Right lobe of liver (tissue), 4 donors: ENCODE measurements at regions not wholly inside any gene's neighbourhood (a gene's known extent, or its start where the extent isn't known, plus 50 kb on each side); places are given as distances from the start of the nearest gene placed in this dataset.

Experiments
- POLR2A ChIP-seq: fragments of 450-650 bp; IDR thresholded peaks from one replicate; pipeline ENCODE4 v1.6.1; 2017; ENCODE audit warnings: antibody characterized with exemption, mild to moderate bottlenecking
- TF ChIP-seq, protein P1 (sequence below), 4 donors: fragments of 200-600 bp in 3 of 4; fragments of 450-650 bp in 1 of 4; IDR thresholded peaks; one replicate each; pipeline versions ENCODE4 v1.5.1 to v1.8.0; 2016 to 2022; ENCODE audit warnings: antibody characterized with exemption in 4 of 4, mild to moderate bottlenecking in 2 of 4
- donor health status: DM: no; HTN: no; CAD: no.
- donor health status: DM: no; HTN: no; CAD: no.
- donor health status: DM: no; HTN: yes; CAD: no.

DNA sequence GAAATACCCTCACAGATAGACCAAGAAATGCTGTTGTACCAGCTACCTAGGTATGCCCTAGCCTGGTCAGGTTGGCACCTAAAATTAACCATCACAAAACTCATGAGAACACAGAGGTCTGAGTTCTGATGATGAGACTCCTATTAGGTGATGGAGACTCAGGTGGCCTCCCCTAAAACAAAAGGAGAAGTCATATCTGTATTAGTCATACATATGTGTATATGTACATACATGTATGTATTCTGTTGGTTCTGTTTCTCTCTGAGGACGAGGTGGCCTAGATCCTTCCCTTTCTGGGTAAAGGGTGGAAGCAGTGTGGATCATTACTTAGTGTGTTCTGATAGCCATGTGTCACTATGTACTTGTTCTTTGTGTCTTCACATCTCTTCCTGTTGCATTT lies 207.2 kb upstream of the PRSS1 start:
- TF ChIP-seq, protein P1, sequence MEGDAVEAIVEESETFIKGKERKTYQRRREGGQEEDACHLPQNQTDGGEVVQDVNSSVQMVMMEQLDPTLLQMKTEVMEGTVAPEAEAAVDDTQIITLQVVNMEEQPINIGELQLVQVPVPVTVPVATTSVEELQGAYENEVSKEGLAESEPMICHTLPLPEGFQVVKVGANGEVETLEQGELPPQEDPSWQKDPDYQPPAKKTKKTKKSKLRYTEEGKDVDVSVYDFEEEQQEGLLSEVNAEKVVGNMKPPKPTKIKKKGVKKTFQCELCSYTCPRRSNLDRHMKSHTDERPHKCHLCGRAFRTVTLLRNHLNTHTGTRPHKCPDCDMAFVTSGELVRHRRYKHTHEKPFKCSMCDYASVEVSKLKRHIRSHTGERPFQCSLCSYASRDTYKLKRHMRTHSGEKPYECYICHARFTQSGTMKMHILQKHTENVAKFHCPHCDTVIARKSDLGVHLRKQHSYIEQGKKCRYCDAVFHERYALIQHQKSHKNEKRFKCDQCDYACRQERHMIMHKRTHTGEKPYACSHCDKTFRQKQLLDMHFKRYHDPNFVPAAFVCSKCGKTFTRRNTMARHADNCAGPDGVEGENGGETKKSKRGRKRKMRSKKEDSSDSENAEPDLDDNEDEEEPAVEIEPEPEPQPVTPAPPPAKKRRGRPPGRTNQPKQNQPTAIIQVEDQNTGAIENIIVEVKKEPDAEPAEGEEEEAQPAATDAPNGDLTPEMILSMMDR (IDR thresholded peaks at IDR 0.05): no peak
- no peak for TF ChIP-seq POLR2A
